RWPE1 (cell line): ENCODE measurements at regions not wholly inside any gene's neighbourhood (a gene's known extent, or its start where the extent isn't known, plus 50 kb on each side); places are given as distances from the start of the nearest gene placed in this dataset.

Experiments
- CTCF ChIA-PET: fragments of 350-600 bp; sonication (Branson Sonifier 250); formaldehyde crosslinking; extraction: SDS; loops from one replicate; lab custom pipeline; 2021; lab: Yijun Ruan, JAX
- POLR2A ChIA-PET: fragments of 400-600 bp; formaldehyde crosslinking; extraction: SDS; loops from one replicate; lab custom pipeline; 2020; ENCODE audit warnings: antibody characterized with exemption; ENCODE audit not compliant: low non-redundant PET; lab: Yijun Ruan, JAX
- DNase-seq: peaks from one replicate; pipeline ENCODE4 v3.0.0; 2012; ENCODE audit warnings: low spot score
- H3K27ac ChIP-seq: fragments of 450-650 bp; 2 replicates; pipeline ENCODE4 v1.5.1; 2017
- TF ChIP-seq, protein P1 (sequence below): fragments of 450-650 bp; conservative IDR thresholded peaks from 2 replicates; pipeline ENCODE4 v1.5.1; 2017; ENCODE audit warnings: low read depth, mild to moderate bottlenecking

DNA sequence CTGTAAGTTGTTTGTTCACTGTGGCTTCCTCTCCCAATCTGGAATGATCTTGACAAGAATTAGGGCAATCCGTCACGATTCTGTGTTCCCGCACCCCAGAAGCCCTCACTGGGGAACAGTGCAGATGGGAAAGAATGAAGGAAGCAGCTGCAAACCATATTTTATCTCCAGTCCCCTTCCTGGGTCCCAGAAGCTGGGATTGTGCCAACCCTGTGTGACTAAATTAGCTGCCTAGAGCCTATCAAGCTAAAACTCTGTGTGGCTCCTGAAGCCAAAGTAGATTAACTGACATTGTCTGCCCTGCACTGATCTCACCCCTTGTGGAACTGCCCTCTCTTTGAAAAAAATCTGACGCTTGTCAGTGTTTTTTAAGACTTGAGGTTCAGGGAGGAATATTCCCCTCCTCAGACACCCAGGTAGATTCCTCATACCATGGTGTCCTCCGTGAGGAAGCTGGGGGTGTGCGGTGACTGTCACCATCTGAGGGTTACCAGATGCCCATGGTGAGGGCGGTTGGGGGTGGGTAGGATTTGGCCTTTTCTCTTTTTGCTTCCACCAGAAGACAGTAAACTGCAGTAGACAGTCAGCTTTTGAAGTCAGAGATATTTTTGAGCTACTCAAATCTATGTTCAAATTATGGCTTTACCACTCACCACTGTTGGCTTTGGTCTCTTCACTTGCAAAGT lies 358.3 kb upstream of the TPM1 start:
- no peak overlapping the region for H3K27ac ChIP-seq
- ChIA-PET POLR2A (no interaction called here), CTCF (interaction anchor here (0.6 kb wide), 1 partner anchor 115 kb away, joined by 3 read pairs; no protein-coding TSS in a partner anchor)
- no peak for DNase-seq
- TF ChIP-seq, protein P1, sequence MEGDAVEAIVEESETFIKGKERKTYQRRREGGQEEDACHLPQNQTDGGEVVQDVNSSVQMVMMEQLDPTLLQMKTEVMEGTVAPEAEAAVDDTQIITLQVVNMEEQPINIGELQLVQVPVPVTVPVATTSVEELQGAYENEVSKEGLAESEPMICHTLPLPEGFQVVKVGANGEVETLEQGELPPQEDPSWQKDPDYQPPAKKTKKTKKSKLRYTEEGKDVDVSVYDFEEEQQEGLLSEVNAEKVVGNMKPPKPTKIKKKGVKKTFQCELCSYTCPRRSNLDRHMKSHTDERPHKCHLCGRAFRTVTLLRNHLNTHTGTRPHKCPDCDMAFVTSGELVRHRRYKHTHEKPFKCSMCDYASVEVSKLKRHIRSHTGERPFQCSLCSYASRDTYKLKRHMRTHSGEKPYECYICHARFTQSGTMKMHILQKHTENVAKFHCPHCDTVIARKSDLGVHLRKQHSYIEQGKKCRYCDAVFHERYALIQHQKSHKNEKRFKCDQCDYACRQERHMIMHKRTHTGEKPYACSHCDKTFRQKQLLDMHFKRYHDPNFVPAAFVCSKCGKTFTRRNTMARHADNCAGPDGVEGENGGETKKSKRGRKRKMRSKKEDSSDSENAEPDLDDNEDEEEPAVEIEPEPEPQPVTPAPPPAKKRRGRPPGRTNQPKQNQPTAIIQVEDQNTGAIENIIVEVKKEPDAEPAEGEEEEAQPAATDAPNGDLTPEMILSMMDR = no peak

DNA sequence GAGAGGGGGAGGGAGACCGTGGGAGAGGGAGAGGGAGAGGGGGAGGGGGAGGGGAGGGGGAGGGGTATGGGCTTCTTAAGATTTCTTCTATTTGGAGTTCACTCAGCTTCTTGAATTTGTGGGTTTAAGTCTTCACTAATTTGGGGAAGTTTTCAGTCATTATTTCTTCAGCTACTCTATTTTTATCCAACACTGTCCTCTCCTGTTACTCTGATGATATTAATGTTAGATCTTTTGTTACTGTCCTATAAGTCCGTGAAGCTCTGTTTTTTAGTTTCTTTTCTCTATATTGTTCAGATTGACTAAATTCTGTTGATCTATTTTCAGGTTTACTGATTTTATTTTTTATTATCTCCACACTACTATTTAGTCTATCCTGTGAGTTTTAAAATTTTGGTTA lies 351.5 kb upstream of the TPM1 start:
- no peak overlapping the region for H3K27ac ChIP-seq
- CTCF ChIA-PET = no interaction called here
- DNase-seq = no peak
- TF ChIP-seq, protein P1 = no peak
- POLR2A ChIA-PET = no interaction called here

DNA sequence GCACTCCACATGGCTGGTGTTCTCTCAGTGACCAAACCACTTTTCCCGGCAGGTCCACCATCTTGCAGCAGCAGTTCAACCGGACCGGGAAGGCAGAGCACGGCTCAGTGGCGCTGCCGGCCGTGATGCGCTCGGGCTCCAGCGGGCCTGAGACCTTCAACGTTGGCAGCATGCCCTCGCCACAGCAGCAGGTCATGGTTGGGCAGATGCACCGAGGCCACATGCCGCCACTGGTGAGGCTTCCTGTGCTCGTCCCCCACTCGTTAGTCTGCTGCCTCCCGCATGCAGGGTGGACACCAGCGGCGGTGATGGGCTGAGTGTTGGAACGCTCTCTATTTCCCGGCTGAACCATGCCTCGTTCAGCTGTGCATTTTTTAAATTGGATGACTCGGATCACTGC lies 344.9 kb upstream of the TPM1 start:
- TF ChIP-seq, protein P1 = no peak
- no peak for DNase-seq
- ChIA-PET CTCF (interaction anchor here (0.6 kb wide), 1 partner anchor 169 kb away, joined by 4 read pairs; no protein-coding TSS in a partner anchor), POLR2A (no interaction called here)
- no peak overlapping the region for H3K27ac ChIP-seq

DNA sequence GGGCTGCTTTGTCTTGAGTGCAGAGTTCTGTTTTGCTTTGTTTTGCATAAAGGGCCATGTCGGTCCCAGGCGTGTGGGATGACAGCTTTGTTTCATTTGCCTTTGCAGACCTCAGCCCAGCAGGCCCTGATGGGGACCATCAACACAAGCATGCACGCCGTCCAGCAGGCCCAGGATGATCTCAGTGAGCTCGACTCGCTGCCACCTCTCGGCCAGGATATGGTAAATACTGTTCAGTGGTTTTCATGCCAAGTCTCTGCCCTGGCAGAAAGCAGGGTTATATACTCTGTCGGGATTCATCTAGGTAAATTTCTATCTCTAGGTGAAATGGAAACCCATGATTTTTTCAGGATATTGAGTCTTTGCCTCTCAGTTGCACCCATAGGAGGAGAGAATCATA lies 343.9 kb upstream of the TPM1 start:
- POLR2A ChIA-PET = no interaction called here

DNA sequence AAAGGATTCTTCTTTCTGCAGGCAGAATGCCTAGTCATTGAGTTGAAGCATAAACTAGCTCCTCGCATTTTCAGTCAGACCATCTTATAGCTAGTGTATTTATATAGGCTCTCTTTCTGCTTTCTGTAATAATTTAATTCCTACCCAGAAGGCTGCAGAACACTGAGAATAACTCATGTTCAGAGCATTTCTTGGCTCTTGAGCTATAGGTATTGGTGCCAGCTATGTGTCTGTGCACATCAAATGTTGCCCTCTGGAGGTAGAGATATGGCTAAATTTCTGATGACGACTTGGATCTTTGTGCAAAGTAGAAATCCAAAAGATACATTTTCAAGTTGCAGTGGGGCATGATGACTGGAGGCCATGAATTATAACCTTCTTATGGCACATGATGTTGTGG lies 336.2 kb upstream of the TPM1 start:
- ChIA-PET POLR2A (no interaction called here), CTCF (interaction anchor here (0.6 to 1.1 kb wide), 3 partner anchors 30 to 313 kb away, joined by 3 to 7 read pairs (median 4); no protein-coding TSS in a partner anchor)
- TF ChIP-seq, protein P1 = 0 out of 2 replicates have a peak, but pooled peaks have one; percentile 17
- no peak overlapping the region for H3K27ac ChIP-seq
- DNase-seq = no peak

More for the DNA sequence above, 343.9 kb upstream of the TPM1 start:
- DNase-seq = no peak
- H3K27ac ChIP-seq = no peak overlapping the region
- TF ChIP-seq, protein P1 = no peak
- CTCF ChIA-PET = interaction anchor here (0.5 kb wide), 1 partner anchor 623 kb away, joined by 3 read pairs; no protein-coding TSS in a partner anchor

DNA sequence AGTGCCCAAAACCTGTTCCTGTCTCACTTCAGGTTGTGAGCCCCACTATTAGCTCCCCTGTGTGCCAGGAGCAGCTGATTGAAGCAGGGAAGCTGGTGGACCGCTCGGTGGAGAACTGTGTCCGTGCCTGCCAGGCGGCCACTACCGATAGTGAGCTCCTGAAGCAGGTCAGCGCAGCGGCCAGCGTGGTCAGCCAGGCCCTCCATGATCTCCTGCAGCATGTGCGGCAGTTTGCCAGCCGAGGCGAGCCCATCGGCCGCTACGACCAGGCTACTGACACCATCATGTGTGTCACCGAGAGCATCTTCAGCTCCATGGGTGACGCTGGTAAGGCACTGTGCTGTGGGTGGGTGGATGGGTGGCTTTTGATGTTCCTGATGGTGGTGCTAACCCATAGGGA lies 334.1 kb upstream of the TPM1 start:
- DNase-seq = no peak
- ChIA-PET POLR2A (no interaction called here), CTCF (no interaction called here)

More for the DNA sequence above, 334.1 kb upstream of the TPM1 start:
- TF ChIP-seq, protein P1 = no peak
- H3K27ac ChIP-seq = no peak overlapping the region
